ENCODE measurements at regions not wholly inside any gene's neighbourhood (a gene's known extent, or its start where the extent isn't known, plus 50 kb on each side); places are given as distances from the start of the nearest gene placed in this dataset.

DNA sequence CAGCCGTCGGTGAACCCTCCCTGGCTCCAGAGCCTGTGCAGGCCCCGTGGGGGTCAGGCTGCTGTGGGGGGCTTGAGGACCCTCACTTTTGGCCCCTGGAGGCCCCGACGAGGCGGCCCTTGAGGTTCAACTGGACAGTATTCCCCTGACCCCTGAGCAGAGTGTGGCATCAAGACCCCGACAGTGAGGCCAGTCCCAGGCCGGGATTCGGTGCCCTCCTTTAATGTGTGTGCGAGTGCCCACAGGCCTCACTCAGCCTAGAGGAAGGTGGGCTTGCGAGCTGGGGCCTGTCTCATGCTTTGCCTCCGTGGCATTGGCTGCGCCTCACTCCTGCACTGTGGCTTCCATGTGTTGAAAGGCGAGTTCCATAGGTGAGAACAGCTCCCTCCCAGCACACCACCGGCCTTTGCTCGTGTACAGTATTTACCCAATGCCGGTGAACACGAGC, 94.5 kb downstream of the METRNL start:
- intact Hi-C loops (cut with DNase I), result no loop called here
- H3K36me3 ChIP-seq, result no peaks in the 10 kb centered on the region
- peak; percentile 27 for ATAC-seq

GRCh38 chr17:83174362-83175118, 95.1 kb downstream of the METRNL start:
- DNase-seq, result no peak
- Histone ChIP-seq H3K4me1 (no peaks in the 10 kb centered on the region), H3K36me3 (no peaks in the 10 kb centered on the region), H3K27ac (no peak overlapping the region), H3K9me3 (no peaks in the 10 kb centered on the region), H3K27me3 (no peaks in the 10 kb centered on the region), H3K4me3 (no peak overlapping the region)
- intact Hi-C loops (cut with DNase I), result no loop called here
- no peak for TF ChIP-seq CTCF (IDR thresholded peaks at IDR 0.05)
- ATAC-seq, result peak; percentile 61

More for the DNA sequence above, 94.5 kb downstream of the METRNL start:
- Histone ChIP-seq H3K4me1 (no peaks in the 10 kb centered on the region), H3K4me3 (no peak overlapping the region), H3K27me3 (no peaks in the 10 kb centered on the region), H3K9me3 (no peaks in the 10 kb centered on the region), H3K27ac (no peak overlapping the region)
- no peak for DNase-seq
- TF ChIP-seq CTCF (IDR thresholded peaks at IDR 0.05), result no peak

DNA sequence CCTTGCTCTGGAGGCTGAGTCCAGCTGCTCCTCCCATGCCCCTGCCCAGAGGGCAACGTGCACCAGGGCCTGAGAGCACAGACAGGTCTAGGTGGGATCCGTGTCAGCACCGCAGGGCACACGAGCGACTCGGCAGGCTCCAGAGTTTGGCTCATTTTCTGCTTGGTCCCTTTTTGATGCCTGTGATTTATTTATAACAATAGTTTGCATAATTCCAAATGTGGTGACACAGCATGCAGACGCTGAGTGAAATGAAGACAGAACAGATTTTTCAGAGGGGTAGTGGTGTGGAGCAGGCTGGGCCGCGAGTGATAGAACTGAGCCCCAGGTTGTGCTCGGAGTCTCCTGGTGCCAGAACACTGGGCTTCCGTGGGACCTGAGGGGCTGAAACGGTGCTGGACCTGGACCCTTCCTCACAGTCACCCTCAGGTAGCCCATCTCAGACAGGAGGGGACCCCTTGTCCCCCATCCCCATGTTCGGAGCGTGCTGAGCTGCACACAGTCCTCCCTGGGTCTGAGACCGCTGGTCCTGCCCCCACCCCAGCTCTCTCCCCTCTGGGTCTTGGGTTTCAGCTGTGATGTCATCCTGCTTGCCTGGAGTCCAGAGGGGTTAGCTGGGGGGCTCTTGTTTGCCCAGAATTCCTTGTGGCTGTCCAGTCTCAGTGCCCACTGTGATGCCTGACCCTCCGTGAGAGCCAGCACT, 95.9 kb downstream of the METRNL start:
- Histone ChIP-seq H3K4me1 (no peaks in the 10 kb centered on the region), H3K36me3 (no peaks in the 10 kb centered on the region), H3K4me3 (no peak overlapping the region), H3K27ac (no peak overlapping the region), H3K9me3 (no peaks in the 10 kb centered on the region), H3K27me3 (no peaks in the 10 kb centered on the region)
- TF ChIP-seq CTCF (IDR thresholded peaks at IDR 0.05), result no peak
- intact Hi-C loops (cut with DNase I), result no loop called here
- no peak for ATAC-seq
- DNase-seq, result no peak

DNA sequence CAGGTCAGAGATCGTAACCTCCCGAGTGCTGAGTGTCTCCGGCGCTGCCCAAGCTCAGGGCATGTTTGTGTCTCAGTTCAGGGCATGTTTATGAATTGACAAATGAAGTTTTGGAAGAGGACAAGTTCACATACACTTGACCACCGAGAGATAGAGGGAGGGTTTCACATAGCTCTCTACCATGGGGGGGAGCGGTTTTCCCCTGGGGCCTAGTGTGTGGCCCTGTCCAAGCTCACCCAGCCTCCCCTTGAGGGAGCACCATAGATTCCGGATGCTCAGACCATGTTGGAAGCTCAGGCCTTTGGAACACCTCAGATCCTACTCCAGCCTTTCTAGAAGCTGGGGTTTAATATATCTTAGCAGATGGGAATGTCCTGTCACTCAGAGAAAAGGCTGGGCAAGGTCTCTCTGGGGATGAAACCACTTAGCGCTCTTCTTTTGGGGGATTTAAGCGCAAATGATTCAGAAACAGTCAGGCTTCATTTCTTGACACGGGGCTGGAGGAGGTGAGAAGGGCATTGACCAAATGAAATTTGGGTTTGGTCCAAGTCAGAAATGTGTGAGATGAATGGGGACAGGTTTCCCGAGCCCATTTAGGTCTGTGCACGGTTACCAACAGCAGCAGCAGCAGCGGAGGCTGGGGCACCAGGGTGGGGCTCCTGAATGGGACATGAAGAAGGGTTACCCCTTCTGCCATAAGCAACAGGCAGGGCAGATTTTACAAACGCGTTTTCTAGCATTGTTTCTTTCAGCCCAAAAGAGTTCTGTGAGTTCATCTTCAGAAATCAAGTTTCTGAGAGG, 96.6 kb downstream of the METRNL start:
- intact Hi-C loops (cut with DNase I), result no loop called here
- DNase-seq (no peak), ATAC-seq (no peak)
- H3K4me3 ChIP-seq, result no peak overlapping the region
- H3K4me1 ChIP-seq, result no peaks in the 10 kb centered on the region
- no peaks in the 10 kb centered on the region for H3K27me3 ChIP-seq
- H3K36me3 ChIP-seq, result no peaks in the 10 kb centered on the region
- no peak overlapping the region for H3K27ac ChIP-seq
- TF ChIP-seq CTCF (IDR thresholded peaks at IDR 0.05), result no peak
- no peaks in the 10 kb centered on the region for H3K9me3 ChIP-seq

DNA sequence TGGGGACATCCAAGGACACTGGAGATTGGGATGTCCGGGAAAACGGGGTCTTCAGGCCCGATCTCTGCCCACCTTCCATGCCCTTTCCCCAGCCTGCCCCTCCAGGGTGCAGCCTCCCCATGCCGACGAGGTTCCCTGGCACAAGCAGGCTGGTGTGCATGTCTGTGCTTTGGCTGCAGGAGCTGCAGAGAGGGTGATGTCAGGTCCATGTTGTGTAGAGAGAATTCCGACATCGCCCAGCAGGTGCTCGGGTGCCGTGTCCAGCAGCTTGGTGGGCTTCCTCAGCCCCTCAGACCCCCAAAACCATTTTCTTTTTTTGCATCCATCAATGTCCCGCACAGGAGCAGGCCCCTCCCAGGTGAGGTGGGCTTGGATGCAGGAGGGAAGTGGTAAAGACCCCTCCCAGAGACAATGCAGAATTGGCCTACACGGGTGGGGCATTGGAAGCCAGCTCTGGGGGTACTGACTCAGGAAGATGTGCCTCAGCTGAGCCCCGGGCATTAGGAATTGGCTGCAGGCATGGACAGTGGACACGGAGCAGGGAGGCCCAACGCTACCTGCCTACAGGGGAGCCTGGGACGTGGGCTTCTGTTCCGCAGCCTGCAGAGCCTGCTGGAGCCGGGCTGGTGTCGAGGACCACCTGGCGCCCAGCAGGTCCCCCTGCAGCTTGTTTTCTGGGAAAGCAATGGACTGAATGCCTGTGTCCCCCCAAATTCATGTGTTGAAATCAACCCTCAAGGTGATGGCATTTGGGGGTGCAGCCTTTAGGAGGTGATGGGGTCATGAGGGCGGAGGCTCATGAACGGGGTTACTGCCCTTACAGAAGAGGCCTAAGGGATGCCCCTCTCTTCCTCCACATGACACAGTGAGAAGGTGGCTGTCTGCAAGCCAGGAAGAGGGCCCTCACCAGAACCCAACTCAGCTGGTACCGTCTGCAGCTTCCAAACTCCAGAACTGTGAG, 97.5 kb downstream of the METRNL start:
- TF ChIP-seq CTCF (IDR thresholded peaks at IDR 0.05), result no peak
- Histone ChIP-seq H3K27me3 (no peaks in the 10 kb centered on the region), H3K9me3 (no peaks in the 10 kb centered on the region), H3K4me3 (no peak overlapping the region), H3K27ac (no peak overlapping the region), H3K36me3 (no peaks in the 10 kb centered on the region), H3K4me1 (no peaks in the 10 kb centered on the region)
- ATAC-seq (no peak), DNase-seq (no peak)
- intact Hi-C loops (cut with DNase I), result no loop called here

Data from upper lobe of right lung (tissue), 1 donor.